Pancreas (tissue), 10 donors: ENCODE measurements at regions not wholly inside any gene's neighbourhood (a gene's known extent, or its start where the extent isn't known, plus 50 kb on each side); places are given as distances from the start of the nearest gene placed in this dataset.

ENCODE experiments used
- ATAC-seq, 4 donors: fragments of 200-7000 bp; cut with Tn5 transposase; one replicate each; pipeline versions ENCODE4 v1.8.0 to v1.9.1; 2020; ENCODE audit warnings: mild to moderate bottlenecking in 4 of 4, moderate library complexity in 4 of 4
- DNase-seq, 6 donors: peaks; one replicate each; pipeline ENCODE4 v3.0.0-alpha.2; 2020
- FAIRE-seq: peaks from 2 replicates; lab custom pipeline; 2012; peaks lifted over from hg19 to GRCh38; lab: Jason Lieb, UNC
- H3K27ac ChIP-seq, 4 donors: fragments of 200-600 bp; sonication (generic); 1 replicate in 3 of 4; 2 replicates in 1 of 4; pipeline versions ENCODE4 v1.5.0 to v1.8.0; 2020
- H3K27me3 ChIP-seq, 4 donors: fragments of 200-600 bp; one replicate each; pipeline ENCODE4 v1.8.0; 2021
- H3K36me3 ChIP-seq, 3 donors: fragments of 200-600 bp; sonication (generic) in 1 of 3; one replicate each; pipeline versions ENCODE4 v1.5.0 to v1.8.0; 2020 to 2021
- H3K4me1 ChIP-seq, 3 donors: fragments of 200-600 bp; one replicate each; pipeline ENCODE4 v1.8.0; 2021
- H3K4me3 ChIP-seq, 4 donors: fragments of 200-600 bp; sonication (generic) in 2 of 4; one replicate each; pipeline versions ENCODE4 v1.5.0 to v1.8.0; 2020 to 2021
- H3K9me3 ChIP-seq, 4 donors: fragments of 200-600 bp; one replicate each; pipeline ENCODE4 v1.8.0; 2021
- CTCF ChIP-seq, 4 donors: fragments of 200-600 bp; sonication (generic) in 3 of 4; IDR thresholded peaks; one replicate each; pipeline versions ENCODE4 v1.5.0 to v1.8.0; 2021; ENCODE audit warnings: antibody characterized with exemption in 4 of 4
- WGBS, 2 donors: extraction: QIAGEN DNeasy Blood & Tissue Kit; methylation state at CpG; one replicate each; pipeline ENCODE4 v1.1.7; 2013; 5-methylcytosine and 5-hydroxymethylcytosine counted together
- intact Hi-C, 3 donors: fragments of 100-400 bp; cut with DNase I; formaldehyde crosslinking; loops; one replicate each; pipeline versions ENCODE4 v1.11.1 to v1.14.2; 2022
- donor health status: healthy with polysubstance abuse.
- donor health status: DM: no; HTN: no; CAD: no; lungs with moderate emphysema.
- donor health status: DM: no; HTN: no; CAD: no.
- donor health status: control.
- donor health status: control.
- donor health status: Bipolar disorder and iron deficiency.
- donor health status: DM: yes; HTN: yes; CAD: no.
- donor health status: DM: no; HTN: no; CAD: no.
- donor health status: DM: no; HTN: no; CAD: no.
- donor health status: DM: yes; HTN: yes; CAD: no.

- whole genome bisulfite sequencing, 2 donors, result 76 to 83% methylated on average over 2 of the region's 2 CpGs
- FAIRE-seq (no peak), ATAC-seq (no peak)
Observed at GRCh38 chr13:106887686-106888085, 319.7 kb upstream of the ARGLU1 start.

GRCh38 chr13:106883976-106884375 is 316.0 kb upstream of the ARGLU1 start:
- Histone ChIP-seq H3K27me3 (no peaks in the 10 kb centered on the region), H3K4me1 (peaks cover 0 to 5% (median 0%) of the 10 kb centered on the region in 3 donors), H3K9me3 (no peaks in the 10 kb centered on the region), H3K36me3 (no peaks in the 10 kb centered on the region), H3K27ac (no peak overlapping the region), H3K4me3 (no peak overlapping the region)
- ATAC-seq (no peak), FAIRE-seq (no peak), DNase-seq (no peak)
- TF ChIP-seq CTCF (IDR thresholded peaks at IDR 0.05), result no peak
- intact Hi-C loops, result no loop called here

More at GRCh38 chr13:106887686-106888085, 319.7 kb upstream of the ARGLU1 start:
- TF ChIP-seq CTCF (IDR thresholded peaks at IDR 0.05), result no peak
- intact Hi-C loops, result no loop called here
- no peak overlapping the region for H3K27ac ChIP-seq
- H3K36me3 ChIP-seq, result no peaks in the 10 kb centered on the region
- H3K4me3 ChIP-seq, result no peak overlapping the region
- DNase-seq, result no peak
- no peaks in the 10 kb centered on the region for H3K27me3 ChIP-seq
- no peaks in the 10 kb centered on the region for H3K4me1 ChIP-seq
- H3K9me3 ChIP-seq, result no peaks in the 10 kb centered on the region

GRCh38 chr13:106882246-106882645 is 314.3 kb upstream of the ARGLU1 start:
- no peak for FAIRE-seq
- no peak overlapping the region for H3K4me3 ChIP-seq
- intact Hi-C loops, result no loop called here
- H3K9me3 ChIP-seq, result no peaks in the 10 kb centered on the region
- DNase-seq, result no peak
- ATAC-seq, result no peak
- WGBS, 2 donors, result 71 to 75% methylated on average over 6 of the region's 6 CpGs
- no peaks in the 10 kb centered on the region for H3K36me3 ChIP-seq
- H3K27ac ChIP-seq, result no peak overlapping the region
- peaks cover 0 to 5% (median 0%) of the 10 kb centered on the region in 3 donors for H3K4me1 ChIP-seq
- no peaks in the 10 kb centered on the region for H3K27me3 ChIP-seq
- TF ChIP-seq CTCF (IDR thresholded peaks at IDR 0.05), result no peak

- no peak overlapping the region for H3K4me3 ChIP-seq
- ATAC-seq (no peak), FAIRE-seq (no peak), DNase-seq (no peak)
- no peak for TF ChIP-seq CTCF (IDR thresholded peaks at IDR 0.05)
- 76 to 77% methylated on average over 3 of the region's 3 CpGs for WGBS, 2 donors
- H3K27me3 ChIP-seq, result no peaks in the 10 kb centered on the region
- H3K4me1 ChIP-seq, result peaks cover 0 to 5% (median 0%) of the 10 kb centered on the region in 3 donors
- H3K36me3 ChIP-seq, result no peaks in the 10 kb centered on the region
- H3K9me3 ChIP-seq, result no peaks in the 10 kb centered on the region
- intact Hi-C loops, result no loop called here
- no peak overlapping the region for H3K27ac ChIP-seq
Observed at GRCh38 chr13:106879806-106880205, 311.9 kb upstream of the ARGLU1 start.

GRCh38 chr13:106874323-106874722 is 306.4 kb upstream of the ARGLU1 start:
- peak in 2 of 4 donors; percentile 31 to 43 for ATAC-seq
- Histone ChIP-seq H3K36me3 (no peaks in the 10 kb centered on the region), H3K27me3 (no peaks in the 10 kb centered on the region), H3K27ac (no peak overlapping the region), H3K4me3 (no peak overlapping the region), H3K9me3 (no peaks in the 10 kb centered on the region), H3K4me1 (peaks cover 0 to 7% (median 0%) of the 10 kb centered on the region in 3 donors)
- FAIRE-seq, result no peak
- WGBS, 2 donors, result 16 to 29% methylated on average over 2 of the region's 2 CpGs
- intact Hi-C loops, result no loop called here
- no peak for TF ChIP-seq CTCF (IDR thresholded peaks at IDR 0.05)
- no peak for DNase-seq
